Heart left ventricle (tissue), 16 donors: ENCODE measurements at regions not wholly inside any gene's neighbourhood (a gene's known extent, or its start where the extent isn't known, plus 50 kb on each side); places are given as distances from the start of the nearest gene placed in this dataset.

Experiments used
- ATAC-seq, 4 donors: fragments of 200-7000 bp; cut with Tn5 transposase; one replicate each; pipeline ENCODE4 v1.9.1; 2020 to 2022; ENCODE audit warnings: moderate library complexity in 4 of 4, mild to moderate bottlenecking in 3 of 4, moderate number of reproducible peaks in 1 of 4
- DNase-seq, 5 donors: peaks; one replicate each; pipeline ENCODE4 v3.0.0-alpha.2; 2020
- H3K27ac ChIP-seq, 12 donors: fragments of 200-600 bp; sonication (generic) in 4 of 12; one replicate each; pipeline versions ENCODE4 v1.5.0 to v1.8.0; 2016 to 2022; ENCODE audit warnings: mild to moderate bottlenecking in 2 of 12
- H3K27me3 ChIP-seq, 9 donors: fragments of 200-600 bp; sonication (generic) in 2 of 9; one replicate each; pipeline versions ENCODE4 v1.5.1 to v1.8.0; 2016 to 2022; ENCODE audit warnings: mild to moderate bottlenecking in 3 of 9
- H3K36me3 ChIP-seq, 9 donors: fragments of 200-600 bp; sonication (generic) in 2 of 9; one replicate each; pipeline versions ENCODE4 v1.5.0 to v1.8.0; 2018 to 2022; ENCODE audit warnings: mild to moderate bottlenecking in 2 of 9
- H3K4me1 ChIP-seq, 12 donors: fragments of 200-600 bp; sonication (generic) in 4 of 12; one replicate each; pipeline versions ENCODE4 v1.5.0 to v1.8.0; 2016 to 2022; ENCODE audit warnings: mild to moderate bottlenecking in 3 of 12
- H3K4me3 ChIP-seq, 12 donors: fragments of 200-600 bp; sonication (generic) in 4 of 12; one replicate each; pipeline versions ENCODE4 v1.5.0 to v1.8.0; 2017 to 2022; ENCODE audit warnings: mild to moderate bottlenecking in 9 of 12, moderate library complexity in 4 of 12
- H3K9me3 ChIP-seq, 12 donors: fragments of 200-600 bp; sonication (generic) in 4 of 12; one replicate each; pipeline versions ENCODE4 v1.5.0 to v1.8.0; 2016 to 2022; ENCODE audit warnings: mild to moderate bottlenecking in 1 of 12
- CTCF ChIP-seq, 12 donors: fragments of 200-600 bp; sonication (generic) in 4 of 12; IDR thresholded peaks; one replicate each; pipeline versions ENCODE4 v1.5.0 to v1.8.0; 2018 to 2022; ENCODE audit warnings: antibody characterized with exemption in 12 of 12, mild to moderate bottlenecking in 5 of 12
- POLR2A ChIP-seq, 2 donors: fragments of 450-650 bp; IDR thresholded peaks; one replicate each; pipeline ENCODE4 v1.6.1; 2017; ENCODE audit warnings: antibody characterized with exemption in 2 of 2, mild to moderate bottlenecking in 2 of 2, moderate library complexity in 2 of 2
- WGBS, 4 donors: extraction: QIAGEN DNeasy Blood & Tissue Kit in 2 of 4; methylation state at CpG; one replicate each; pipeline versions ENCODE4 v1.1.5 to v1.1.7; 2013 to 2018; 5-methylcytosine and 5-hydroxymethylcytosine counted together
- intact Hi-C, 10 donors: fragments of 100-400 bp; cut with DNase I; formaldehyde crosslinking; loops; one replicate each; pipeline versions ENCODE4 v1.11.1 to v1.14.2; 2022
- donor health status: ischemic (EF 13 %, LVEDD 7.1; RV severe dilation, severe dysfunction).
- donor health status: healthy with polysubstance abuse.
- donor health status: DM: no; HTN: yes; CAD: no.
- donor health status: DM: no; HTN: no; CAD: no.
- donor health status: ischemic (EF 25% LVEDD 6.9; RV normal size, moderate dysfunction).
- donor health status: ischemic (EF 25% LVEDD 5.7; RV mildly dilated, moderate dysfunction).
- donor health status: healthy.
- donor health status: DM: yes; HTN: yes; CAD: no.
- donor health status: ischemic (EF 35%, LVEDD 5.7; RV mildly dilated, moderate dysfunction).
- donor health status: nonischemic (EF 11% LVEDD 7.7; RV severe dilation, severe dysfunction).
- donor health status: DM: yes; HTN: yes; CAD: no.
- donor health status: PGD.
- donor health status: ischemic (EF 29% LVEDD 5.4; RV normal size, mild dysfunction).
- donor health status: nonischemic (EF 23%, LVEDD 6.1; RV moderate dilation, normal function).

DNA sequence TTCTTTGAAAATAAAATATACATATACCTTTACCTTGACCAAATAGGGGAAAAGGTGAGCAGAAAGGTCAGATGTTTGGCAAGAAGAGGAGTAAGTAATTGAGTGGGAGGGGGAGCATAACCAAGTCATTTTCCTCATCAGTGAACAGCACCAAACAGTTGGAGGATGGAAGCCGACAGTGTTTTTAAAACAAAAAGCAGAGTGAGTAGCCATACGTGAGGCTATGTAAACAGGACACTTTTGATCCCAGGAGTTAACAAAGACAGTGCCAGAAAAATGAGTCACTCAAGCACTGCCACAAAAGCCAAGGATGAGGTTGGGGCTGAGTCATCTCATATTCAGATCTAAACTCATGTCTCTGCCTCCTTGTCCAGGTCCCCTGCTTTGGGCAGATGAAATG, 734.7 kb downstream of the KCNA4 start:
- no peaks in the 10 kb centered on the region for H3K9me3 ChIP-seq
- no peaks in the 10 kb centered on the region for H3K4me1 ChIP-seq
- no peaks in the 10 kb centered on the region for H3K36me3 ChIP-seq
- 51 to 58% (median 55%) methylated on average over 2 of the region's 2 CpGs for WGBS, 4 donors
- no peaks in the 10 kb centered on the region for H3K27me3 ChIP-seq
- H3K4me3 ChIP-seq = no peak overlapping the region
- intact Hi-C loops = no loop called here
- no peak for TF ChIP-seq CTCF (IDR thresholded peaks at IDR 0.05)
- TF ChIP-seq POLR2A (IDR thresholded peaks at IDR 0.05) = no peak
- no peak overlapping the region for H3K27ac ChIP-seq
- DNase-seq = no peak
- ATAC-seq = no peak

- Histone ChIP-seq H3K27me3 (no peaks in the 10 kb centered on the region), H3K36me3 (no peaks in the 10 kb centered on the region), H3K27ac (no peak overlapping the region), H3K9me3 (no peaks in the 10 kb centered on the region), H3K4me3 (no peak overlapping the region), H3K4me1 (no peaks in the 10 kb centered on the region)
- 72 to 82% (median 78%) methylated on average over 3 of the region's 3 CpGs for WGBS, 4 donors
- intact Hi-C loops = no loop called here
- TF ChIP-seq POLR2A (IDR thresholded peaks at IDR 0.05) (no peak), CTCF (IDR thresholded peaks at IDR 0.05) (no peak)
- DNase-seq (no peak), ATAC-seq (no peak)
Measured at GRCh38 chr11:29281271-29281777, 735.5 kb downstream of the KCNA4 start.

- Histone ChIP-seq H3K27me3 (no peaks in the 10 kb centered on the region), H3K4me3 (no peak overlapping the region), H3K9me3 (no peaks in the 10 kb centered on the region), H3K36me3 (no peaks in the 10 kb centered on the region), H3K4me1 (no peaks in the 10 kb centered on the region), H3K27ac (no peak overlapping the region)
- TF ChIP-seq POLR2A (IDR thresholded peaks at IDR 0.05) (no peak), CTCF (IDR thresholded peaks at IDR 0.05) (no peak)
- DNase-seq (no peak), ATAC-seq (no peak)
- 75 to 86% (median 82%) methylated on average over 2 of the region's 2 CpGs for WGBS, 4 donors
- intact Hi-C loops = no loop called here
Measured at GRCh38 chr11:29280452-29280851, 736.4 kb downstream of the KCNA4 start.

- WGBS, 4 donors = 80 to 87% (median 85%) methylated on average over 2 of the region's 2 CpGs
- H3K36me3 ChIP-seq = no peaks in the 10 kb centered on the region
- intact Hi-C loops = no loop called here
- DNase-seq (no peak), ATAC-seq (no peak)
- no peak overlapping the region for H3K27ac ChIP-seq
- no peaks in the 10 kb centered on the region for H3K9me3 ChIP-seq
- no peak overlapping the region for H3K4me3 ChIP-seq
- TF ChIP-seq POLR2A (IDR thresholded peaks at IDR 0.05) = no peak
- no peaks in the 10 kb centered on the region for H3K4me1 ChIP-seq
- no peaks in the 10 kb centered on the region for H3K27me3 ChIP-seq
Measured at GRCh38 chr11:29279716-29280115, 737.1 kb downstream of the KCNA4 start.

DNA sequence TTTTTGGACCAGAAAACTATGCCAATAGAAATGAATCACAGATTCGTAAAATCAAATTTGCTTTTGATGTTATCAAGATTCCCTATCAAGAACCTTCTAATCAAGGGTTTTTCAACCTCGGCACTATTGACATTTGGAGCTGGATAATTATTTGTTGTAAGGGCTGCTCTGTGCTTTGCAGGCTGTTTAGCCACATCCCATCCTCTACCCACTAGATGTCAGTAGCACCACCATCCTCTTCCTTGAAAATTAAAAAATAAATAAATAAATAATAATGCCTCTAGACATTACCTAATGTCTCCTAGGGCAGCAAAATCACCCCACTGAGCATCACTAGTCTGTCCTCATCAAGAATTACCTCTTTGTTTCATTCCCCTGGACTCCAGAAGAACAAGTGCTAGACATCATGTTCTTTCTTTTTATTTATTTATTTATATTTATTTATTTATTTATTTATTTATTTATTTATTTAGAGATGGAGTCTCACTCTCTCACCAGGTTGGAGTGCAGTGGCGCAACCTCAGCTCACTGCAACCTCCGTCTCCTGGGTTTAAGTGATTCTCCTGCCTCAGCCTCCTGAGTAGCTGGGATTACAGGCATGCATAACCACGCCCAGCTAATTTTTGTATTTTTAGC, 744.7 kb downstream of the KCNA4 start:
- H3K9me3 ChIP-seq = no peaks in the 10 kb centered on the region
- H3K36me3 ChIP-seq = no peaks in the 10 kb centered on the region
- ATAC-seq (no peak), DNase-seq (no peak)
- no peak overlapping the region for H3K4me3 ChIP-seq
- H3K4me1 ChIP-seq = no peaks in the 10 kb centered on the region
- TF ChIP-seq POLR2A (IDR thresholded peaks at IDR 0.05) = no peak
- TF ChIP-seq CTCF (IDR thresholded peaks at IDR 0.05) = no peak
- WGBS, 4 donors = 75 to 81% (median 77%) methylated on average over 5 of the region's 5 CpGs
- intact Hi-C loops = no loop called here
- H3K27me3 ChIP-seq = peaks cover 0 to 3% (median 0%) of the 10 kb centered on the region in 9 donors
- no peak overlapping the region for H3K27ac ChIP-seq
